Right renal cortex interstitium (tissue), 3 donors: ENCODE measurements at regions not wholly inside any gene's neighbourhood (a gene's known extent, or its start where the extent isn't known, plus 50 kb on each side); places are given as distances from the start of the nearest gene placed in this dataset.

Experiments used
- DNase-seq, 3 donors: peaks; one replicate each; pipeline ENCODE4 v3.0.0-alpha.2; 2013; ENCODE audit warnings: low read depth in 3 of 3, low spot score in 2 of 3

- no peak for DNase-seq
These were observed 359.2 kb downstream of the PREX1 start for GRCh38 chr20:48468571-48468970.

GRCh38 chr20:48467622-48468021 is 360.2 kb downstream of the PREX1 start:
- DNase-seq: no peak

GRCh38 chr20:48465271-48465670 is 362.5 kb downstream of the PREX1 start:
- DNase-seq: no peak

GRCh38 chr20:48463916-48464315 is 363.9 kb downstream of the PREX1 start:
- DNase-seq: no peak

- no peak for DNase-seq
These were observed 364.6 kb downstream of the PREX1 start for GRCh38 chr20:48463096-48463720.

- DNase-seq: no peak
These were observed 366.1 kb downstream of the PREX1 start for GRCh38 chr20:48461735-48462119.

GRCh38 chr20:48461091-48461734 is 366.6 kb downstream of the PREX1 start:
- DNase-seq: no peak

- DNase-seq: no peak
These were observed 367.1 kb downstream of the PREX1 start for GRCh38 chr20:48460681-48461080.

GRCh38 chr20:48459722-48460395 is 367.9 kb downstream of the PREX1 start:
- DNase-seq: no peak

GRCh38 chr20:48458601-48459385 is 369.0 kb downstream of the PREX1 start:
- no peak for DNase-seq

- DNase-seq: no peak
These were observed 369.8 kb downstream of the PREX1 start for GRCh38 chr20:48458003-48458377.

GRCh38 chr20:48457193-48458002 is 370.4 kb downstream of the PREX1 start:
- DNase-seq: no peak

- no peak for DNase-seq
These were observed 371.2 kb downstream of the PREX1 start for GRCh38 chr20:48456366-48457192.

- no peak for DNase-seq
These were observed 372.0 kb downstream of the PREX1 start for GRCh38 chr20:48455651-48456365.

GRCh38 chr20:48454671-48455490 is 372.9 kb downstream of the PREX1 start:
- DNase-seq: no peak

GRCh38 chr20:48453477-48454093 is 374.2 kb downstream of the PREX1 start:
- no peak for DNase-seq

GRCh38 chr20:48451401-48451800 is 376.4 kb downstream of the PREX1 start:
- DNase-seq: no peak
